Upper lobe of left lung (tissue), 4 donors: ENCODE measurements at regions not wholly inside any gene's neighbourhood (a gene's known extent, or its start where the extent isn't known, plus 50 kb on each side); places are given as distances from the start of the nearest gene placed in this dataset.

Experiments
- EP300 ChIP-seq, 4 donors: sonication (generic); formaldehyde crosslinking; IDR thresholded peaks; one replicate each; pipeline ENCODE4 v1.5.1; 2017; ENCODE audit warnings: antibody characterized with exemption in 4 of 4, control low read depth in 2 of 4
- POLR2A ChIP-seq, 4 donors: fragments of 450-650 bp; IDR thresholded peaks; one replicate each; pipeline ENCODE4 v1.5.1; 2016 to 2017; ENCODE audit warnings: antibody characterized with exemption in 4 of 4, mild to moderate bottlenecking in 2 of 4
- TF ChIP-seq, protein P1 (sequence below), 6 experiments: fragments of 450-650 bp in 4 of 6; fragments of 200-600 bp in 2 of 6; sonication (generic) in 2 of 6; IDR thresholded peaks; one replicate each; pipeline ENCODE4 v1.5.1; 2016 to 2019; ENCODE audit warnings: antibody characterized with exemption in 6 of 6

DNA sequence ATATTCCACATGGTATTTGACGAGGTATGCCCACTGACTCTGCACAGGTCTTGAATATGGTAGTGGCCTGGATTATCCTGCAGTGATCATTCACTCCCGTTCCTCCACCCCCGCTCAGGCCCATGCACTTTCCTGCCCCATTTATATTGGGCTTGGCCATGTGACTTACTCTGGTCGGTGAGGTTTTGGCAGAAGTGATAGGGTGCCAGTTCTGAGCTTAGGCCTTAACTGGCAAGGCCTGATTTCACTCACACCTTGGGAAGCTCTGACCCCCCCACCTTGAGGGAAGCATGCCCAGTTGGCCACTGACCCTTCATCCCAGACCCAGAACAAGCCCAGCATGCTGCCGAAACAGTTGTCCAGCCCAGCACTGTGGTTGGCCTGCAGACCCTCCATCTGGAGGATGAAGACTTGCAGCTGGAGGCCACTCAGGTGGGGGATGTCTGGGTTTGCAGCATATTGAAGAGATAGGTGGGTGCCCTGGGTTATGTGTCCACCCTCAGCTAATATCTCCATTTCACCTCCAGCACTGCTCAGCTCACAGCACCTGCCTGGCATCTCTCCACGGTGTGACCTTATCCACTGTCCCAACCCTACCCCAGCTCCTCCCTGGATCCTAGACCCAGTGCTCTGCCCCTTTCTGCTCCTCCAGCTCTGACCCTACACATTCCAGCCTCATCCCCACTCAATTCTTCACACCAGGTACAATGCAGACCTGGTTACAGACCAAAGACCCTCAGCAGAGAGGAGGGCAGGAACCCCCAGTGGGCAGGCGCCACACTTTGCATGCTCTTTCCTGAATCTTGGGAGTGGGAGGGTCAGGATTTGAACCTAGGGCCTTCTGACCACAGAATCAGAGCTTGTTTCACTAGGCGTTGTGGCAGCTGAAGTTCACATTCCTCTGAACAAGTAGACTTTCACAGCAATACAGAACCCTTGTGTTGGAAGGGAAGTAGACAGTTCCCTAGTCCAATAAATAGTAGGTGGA lies 138.1 kb upstream of the CHST15 start:
- TF ChIP-seq, protein P1, sequence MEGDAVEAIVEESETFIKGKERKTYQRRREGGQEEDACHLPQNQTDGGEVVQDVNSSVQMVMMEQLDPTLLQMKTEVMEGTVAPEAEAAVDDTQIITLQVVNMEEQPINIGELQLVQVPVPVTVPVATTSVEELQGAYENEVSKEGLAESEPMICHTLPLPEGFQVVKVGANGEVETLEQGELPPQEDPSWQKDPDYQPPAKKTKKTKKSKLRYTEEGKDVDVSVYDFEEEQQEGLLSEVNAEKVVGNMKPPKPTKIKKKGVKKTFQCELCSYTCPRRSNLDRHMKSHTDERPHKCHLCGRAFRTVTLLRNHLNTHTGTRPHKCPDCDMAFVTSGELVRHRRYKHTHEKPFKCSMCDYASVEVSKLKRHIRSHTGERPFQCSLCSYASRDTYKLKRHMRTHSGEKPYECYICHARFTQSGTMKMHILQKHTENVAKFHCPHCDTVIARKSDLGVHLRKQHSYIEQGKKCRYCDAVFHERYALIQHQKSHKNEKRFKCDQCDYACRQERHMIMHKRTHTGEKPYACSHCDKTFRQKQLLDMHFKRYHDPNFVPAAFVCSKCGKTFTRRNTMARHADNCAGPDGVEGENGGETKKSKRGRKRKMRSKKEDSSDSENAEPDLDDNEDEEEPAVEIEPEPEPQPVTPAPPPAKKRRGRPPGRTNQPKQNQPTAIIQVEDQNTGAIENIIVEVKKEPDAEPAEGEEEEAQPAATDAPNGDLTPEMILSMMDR (IDR thresholded peaks at IDR 0.05): no peak
- TF ChIP-seq POLR2A (IDR thresholded peaks at IDR 0.05) (no peak), EP300 (IDR thresholded peaks at IDR 0.05) (no peak)
